GM23338 (cell line): ENCODE measurements at regions not wholly inside any gene's neighbourhood (a gene's known extent, or its start where the extent isn't known, plus 50 kb on each side); places are given as distances from the start of the nearest gene placed in this dataset.
A peak's percentile ranks its signal among the peaks of the same experiment; 100 is the strongest.

ENCODE experiments used
- ATAC-seq: fragments of 200-7000 bp; cut with Tn5 transposase; 3 replicates; pipeline ENCODE4 v1.9.1; 2020
- DNase-seq: peaks from one replicate; pipeline ENCODE4 v3.0.0-alpha.2; 2015; ENCODE audit warnings: low spot score
- H2AFZ ChIP-seq: fragments of 200-600 bp; sonication (generic); 2 replicates; pipeline ENCODE4 v1.8.0; 2016; ENCODE audit warnings: antibody characterized with exemption, mild to moderate bottlenecking, moderate library complexity
- H3F3A ChIP-seq: fragments of 200-600 bp; sonication (generic); replicated peaks from 2 replicates; pipeline ENCODE4 v1.8.0; 2017; ENCODE audit warnings: antibody characterized with exemption, mixed run types, low read depth
- H3K27ac ChIP-seq: fragments of 200-600 bp; sonication (generic); 2 replicates; pipeline ENCODE4 v1.6.1; 2016; ENCODE audit warnings: low read depth
- H3K27me3 ChIP-seq: fragments of 200-600 bp; sonication (generic); 2 replicates; pipeline ENCODE4 v1.8.0; 2016; ENCODE audit warnings: mild to moderate bottlenecking, mixed run types, moderate library complexity; ENCODE audit not compliant: insufficient read depth
- H3K36me3 ChIP-seq: fragments of 200-600 bp; sonication (generic); 2 replicates; pipeline ENCODE4 v1.8.0; 2016; ENCODE audit warnings: mild to moderate bottlenecking; ENCODE audit not compliant: insufficient read depth
- H3K4me1 ChIP-seq: fragments of 200-600 bp; sonication (generic); 2 replicates; pipeline ENCODE4 v1.8.0; 2016; ENCODE audit warnings: mild to moderate bottlenecking, moderate library complexity; ENCODE audit not compliant: insufficient read depth
- H3K4me2 ChIP-seq: fragments of 200-600 bp; sonication (generic); 2 replicates; pipeline ENCODE4 v1.7.1; 2017; ENCODE audit warnings: mixed run types
- H3K4me3 ChIP-seq: fragments of 200-600 bp; sonication (generic); 2 replicates; pipeline ENCODE4 v1.6.1; 2016; ENCODE audit warnings: mixed run types
- H3K79me2 ChIP-seq: fragments of 200-600 bp; sonication (generic); replicated peaks from 2 replicates; pipeline ENCODE4 v1.8.0; 2017; ENCODE audit warnings: mild to moderate bottlenecking; ENCODE audit not compliant: insufficient read depth
- H3K9me2 ChIP-seq: fragments of 200-600 bp; sonication (generic); 2 replicates; pipeline ENCODE4 v1.8.0; 2017; ENCODE audit not compliant: insufficient read depth
- H4K20me1 ChIP-seq: fragments of 200-600 bp; sonication (generic); replicated peaks from 2 replicates; pipeline ENCODE4 v1.8.0; 2017; ENCODE audit warnings: mild to moderate bottlenecking; ENCODE audit not compliant: insufficient read depth
- H3K27ac Mint-ChIP-seq: 2 replicates; pipeline ENCODE4 v1.8.0; 2020; ENCODE audit warnings: inconsistent platforms, mild to moderate bottlenecking, moderate library complexity, mixed read lengths
- H3K27me3 Mint-ChIP-seq: 3 replicates; pipeline ENCODE4 v1.8.0; 2022; ENCODE audit warnings: low read depth, mild to moderate bottlenecking, moderate library complexity, mixed read lengths, inconsistent platforms; ENCODE audit not compliant: insufficient read depth, poor library complexity
- H3K36me3 Mint-ChIP-seq: 3 replicates; pipeline ENCODE4 v1.8.0; 2021; ENCODE audit warnings: low read depth, mild to moderate bottlenecking, inconsistent platforms, moderate library complexity, mixed read lengths
- H3K4me1 Mint-ChIP-seq: 3 replicates; pipeline ENCODE4 v1.8.0; 2020; ENCODE audit warnings: mild to moderate bottlenecking, inconsistent platforms, mixed read lengths
- H3K4me3 Mint-ChIP-seq: 3 replicates; pipeline ENCODE4 v1.8.0; 2021; ENCODE audit warnings: moderate library complexity, mild to moderate bottlenecking, inconsistent platforms, mixed read lengths
- H3K9me3 Mint-ChIP-seq: 3 replicates; pipeline ENCODE4 v1.8.0; 2020; ENCODE audit warnings: moderate library complexity, mild to moderate bottlenecking, inconsistent platforms, mixed read lengths
- CREB1 ChIP-seq: fragments of 250-450 bp; sonication (Bioruptor Pico); IDR thresholded peaks from 2 replicates; pipeline ENCODE4 v1.5.0; 2020; ENCODE audit warnings: low read depth, mild to moderate bottlenecking, moderate library complexity
- EZH2 ChIP-seq: fragments of 200-600 bp; sonication (generic); IDR thresholded peaks from one replicate; pipeline ENCODE4 v1.8.0; 2017; ENCODE audit warnings: antibody characterized with exemption, mild to moderate bottlenecking, low read depth; ENCODE audit not compliant: unreplicated experiment
- EZH2phosphoT487 ChIP-seq: fragments of 200-600 bp; sonication (generic); IDR thresholded peaks from one replicate; pipeline ENCODE4 v1.8.1; 2018; ENCODE audit warnings: antibody characterized with exemption; ENCODE audit not compliant: unreplicated experiment
- JUNB ChIP-seq: IDR thresholded peaks from one replicate; pipeline ENCODE4 v1.6.1; 2016; ENCODE audit warnings: antibody characterized with exemption; ENCODE audit not compliant: unreplicated experiment
- STAT1 ChIP-seq: IDR thresholded peaks from one replicate; pipeline ENCODE4 v1.6.1; 2016; ENCODE audit warnings: antibody characterized with exemption; ENCODE audit not compliant: unreplicated experiment
- ZNF114 ChIP-seq: fragments of 250-450 bp; sonication (Bioruptor Pico); IDR thresholded peaks from 2 replicates; pipeline ENCODE4 v1.5.0; 2020; ENCODE audit warnings: mild to moderate bottlenecking, moderate library complexity
- ZNF331 ChIP-seq: fragments of 250-450 bp; sonication (Bioruptor Pico); IDR thresholded peaks from 2 replicates; pipeline ENCODE4 v1.5.0; 2020; ENCODE audit warnings: low read depth, mild to moderate bottlenecking, moderate library complexity
- TF ChIP-seq, protein P1 (sequence below): IDR thresholded peaks from one replicate; pipeline ENCODE4 v1.6.1; 2018; ENCODE audit warnings: antibody characterized with exemption; ENCODE audit not compliant: unreplicated experiment
- TF ChIP-seq, protein P2 (sequence below): IDR thresholded peaks from 2 replicates; pipeline ENCODE4 v1.6.1; 2016; ENCODE audit warnings: antibody characterized with exemption
- TF ChIP-seq, protein P3 (sequence below): fragments of 250-450 bp; sonication (Bioruptor Pico); IDR thresholded peaks from 2 replicates; pipeline ENCODE4 v1.5.0; 2020; ENCODE audit warnings: mild to moderate bottlenecking, moderate library complexity

DNA sequence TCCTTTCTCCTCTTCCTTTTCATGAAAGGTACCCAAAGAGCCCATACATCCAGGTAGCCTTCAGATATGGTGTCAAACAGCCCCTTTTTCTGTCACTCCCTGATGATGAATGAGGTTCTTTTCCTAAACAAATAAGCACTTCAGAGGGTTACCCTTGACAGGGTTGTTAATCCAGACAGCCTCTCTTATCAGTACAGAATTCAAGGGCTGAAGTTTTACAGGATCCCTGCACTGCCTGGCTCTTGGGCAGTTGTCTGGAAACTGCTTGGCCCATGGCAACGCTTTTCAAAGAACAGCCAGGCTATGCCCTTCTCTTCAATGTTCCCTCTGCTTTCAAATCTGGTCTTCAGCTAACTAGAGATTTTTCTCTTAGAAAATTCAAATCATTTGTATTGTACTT, 352.6 kb upstream of the FAM241A start (continued):
- TF ChIP-seq, protein P1, sequence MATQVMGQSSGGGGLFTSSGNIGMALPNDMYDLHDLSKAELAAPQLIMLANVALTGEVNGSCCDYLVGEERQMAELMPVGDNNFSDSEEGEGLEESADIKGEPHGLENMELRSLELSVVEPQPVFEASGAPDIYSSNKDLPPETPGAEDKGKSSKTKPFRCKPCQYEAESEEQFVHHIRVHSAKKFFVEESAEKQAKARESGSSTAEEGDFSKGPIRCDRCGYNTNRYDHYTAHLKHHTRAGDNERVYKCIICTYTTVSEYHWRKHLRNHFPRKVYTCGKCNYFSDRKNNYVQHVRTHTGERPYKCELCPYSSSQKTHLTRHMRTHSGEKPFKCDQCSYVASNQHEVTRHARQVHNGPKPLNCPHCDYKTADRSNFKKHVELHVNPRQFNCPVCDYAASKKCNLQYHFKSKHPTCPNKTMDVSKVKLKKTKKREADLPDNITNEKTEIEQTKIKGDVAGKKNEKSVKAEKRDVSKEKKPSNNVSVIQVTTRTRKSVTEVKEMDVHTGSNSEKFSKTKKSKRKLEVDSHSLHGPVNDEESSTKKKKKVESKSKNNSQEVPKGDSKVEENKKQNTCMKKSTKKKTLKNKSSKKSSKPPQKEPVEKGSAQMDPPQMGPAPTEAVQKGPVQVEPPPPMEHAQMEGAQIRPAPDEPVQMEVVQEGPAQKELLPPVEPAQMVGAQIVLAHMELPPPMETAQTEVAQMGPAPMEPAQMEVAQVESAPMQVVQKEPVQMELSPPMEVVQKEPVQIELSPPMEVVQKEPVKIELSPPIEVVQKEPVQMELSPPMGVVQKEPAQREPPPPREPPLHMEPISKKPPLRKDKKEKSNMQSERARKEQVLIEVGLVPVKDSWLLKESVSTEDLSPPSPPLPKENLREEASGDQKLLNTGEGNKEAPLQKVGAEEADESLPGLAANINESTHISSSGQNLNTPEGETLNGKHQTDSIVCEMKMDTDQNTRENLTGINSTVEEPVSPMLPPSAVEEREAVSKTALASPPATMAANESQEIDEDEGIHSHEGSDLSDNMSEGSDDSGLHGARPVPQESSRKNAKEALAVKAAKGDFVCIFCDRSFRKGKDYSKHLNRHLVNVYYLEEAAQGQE: no peak
- TF ChIP-seq EZH2phosphoT487 (no peak), ZNF114 (no peak), EZH2 (no peak), ZNF331 (CRISPR knock-in tag) (no peak), CREB1 (CRISPR knock-in tag) (no peak), JUNB (no peak), STAT1 (no peak)
- TF ChIP-seq, protein P2, sequence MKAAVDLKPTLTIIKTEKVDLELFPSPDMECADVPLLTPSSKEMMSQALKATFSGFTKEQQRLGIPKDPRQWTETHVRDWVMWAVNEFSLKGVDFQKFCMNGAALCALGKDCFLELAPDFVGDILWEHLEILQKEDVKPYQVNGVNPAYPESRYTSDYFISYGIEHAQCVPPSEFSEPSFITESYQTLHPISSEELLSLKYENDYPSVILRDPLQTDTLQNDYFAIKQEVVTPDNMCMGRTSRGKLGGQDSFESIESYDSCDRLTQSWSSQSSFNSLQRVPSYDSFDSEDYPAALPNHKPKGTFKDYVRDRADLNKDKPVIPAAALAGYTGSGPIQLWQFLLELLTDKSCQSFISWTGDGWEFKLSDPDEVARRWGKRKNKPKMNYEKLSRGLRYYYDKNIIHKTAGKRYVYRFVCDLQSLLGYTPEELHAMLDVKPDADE: no peak

DNA sequence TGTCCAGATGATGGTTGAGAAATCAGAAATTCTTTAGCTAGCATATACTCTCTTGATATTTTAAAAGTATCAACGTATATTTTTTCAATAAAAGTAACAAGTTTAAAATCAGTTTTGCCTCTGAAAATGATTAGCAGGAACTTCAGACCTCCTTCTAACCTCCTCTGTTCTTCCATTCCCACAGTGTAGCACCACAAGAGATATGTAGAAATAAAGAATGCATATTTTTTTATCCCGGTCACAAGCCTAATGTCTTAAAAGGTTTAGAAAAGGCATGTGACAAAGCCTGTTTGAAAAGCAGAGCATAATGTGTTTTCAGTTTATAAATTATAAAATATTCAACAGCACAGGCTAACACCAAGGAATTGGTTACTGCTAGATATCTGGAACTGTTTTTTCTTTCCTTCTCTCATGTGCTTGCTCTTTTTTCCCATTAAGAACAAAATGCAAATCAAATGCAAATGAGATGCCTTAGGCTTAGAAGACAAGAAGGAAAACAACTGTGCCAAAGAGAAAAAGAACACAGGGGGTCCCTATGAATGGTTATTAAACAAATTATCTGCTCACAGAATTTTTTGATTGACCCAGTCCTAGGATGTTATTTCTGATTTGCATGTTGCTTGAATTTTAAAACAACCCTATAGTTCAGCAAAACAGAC, 351.7 kb upstream of the FAM241A start:
- Histone ChIP-seq H3K4me2 (peak overlapping the region; percentile 46), H3K27ac (no peak overlapping the region), H3K36me3 (no peaks in the 10 kb centered on the region), H2AFZ (no peak overlapping the region), H3K79me2 (no peaks in the 10 kb centered on the region), H3K9me2 (no peaks in the 10 kb centered on the region), H3K27me3 (peaks cover 8% of the 10 kb centered on the region), H4K20me1 (no peaks in the 10 kb centered on the region), H3K4me1 (peaks cover 24% of the 10 kb centered on the region), H3F3A (no peaks in the 10 kb centered on the region), H3K4me3 (no peak overlapping the region)
- Mint-ChIP-seq H3K36me3 (no peaks in the 10 kb centered on the region), H3K4me1 (peaks cover 30% of the 10 kb centered on the region), H3K4me3 (0 out of 3 replicates have a peak overlapping the region, but pooled peaks have one; percentile 17), H3K9me3 (no peaks in the 10 kb centered on the region), H3K27ac (peak overlapping the region; percentile 52; the same call in 1 of the 2 replicates), H3K27me3 (peaks cover 2% of the 10 kb centered on the region)
- ATAC-seq (no peak), DNase-seq (peak; percentile 28)
- TF ChIP-seq JUNB: no peak
- TF ChIP-seq, protein P1: no peak
- no peak for TF ChIP-seq ZNF331 (CRISPR knock-in tag)
- TF ChIP-seq, protein P3, sequence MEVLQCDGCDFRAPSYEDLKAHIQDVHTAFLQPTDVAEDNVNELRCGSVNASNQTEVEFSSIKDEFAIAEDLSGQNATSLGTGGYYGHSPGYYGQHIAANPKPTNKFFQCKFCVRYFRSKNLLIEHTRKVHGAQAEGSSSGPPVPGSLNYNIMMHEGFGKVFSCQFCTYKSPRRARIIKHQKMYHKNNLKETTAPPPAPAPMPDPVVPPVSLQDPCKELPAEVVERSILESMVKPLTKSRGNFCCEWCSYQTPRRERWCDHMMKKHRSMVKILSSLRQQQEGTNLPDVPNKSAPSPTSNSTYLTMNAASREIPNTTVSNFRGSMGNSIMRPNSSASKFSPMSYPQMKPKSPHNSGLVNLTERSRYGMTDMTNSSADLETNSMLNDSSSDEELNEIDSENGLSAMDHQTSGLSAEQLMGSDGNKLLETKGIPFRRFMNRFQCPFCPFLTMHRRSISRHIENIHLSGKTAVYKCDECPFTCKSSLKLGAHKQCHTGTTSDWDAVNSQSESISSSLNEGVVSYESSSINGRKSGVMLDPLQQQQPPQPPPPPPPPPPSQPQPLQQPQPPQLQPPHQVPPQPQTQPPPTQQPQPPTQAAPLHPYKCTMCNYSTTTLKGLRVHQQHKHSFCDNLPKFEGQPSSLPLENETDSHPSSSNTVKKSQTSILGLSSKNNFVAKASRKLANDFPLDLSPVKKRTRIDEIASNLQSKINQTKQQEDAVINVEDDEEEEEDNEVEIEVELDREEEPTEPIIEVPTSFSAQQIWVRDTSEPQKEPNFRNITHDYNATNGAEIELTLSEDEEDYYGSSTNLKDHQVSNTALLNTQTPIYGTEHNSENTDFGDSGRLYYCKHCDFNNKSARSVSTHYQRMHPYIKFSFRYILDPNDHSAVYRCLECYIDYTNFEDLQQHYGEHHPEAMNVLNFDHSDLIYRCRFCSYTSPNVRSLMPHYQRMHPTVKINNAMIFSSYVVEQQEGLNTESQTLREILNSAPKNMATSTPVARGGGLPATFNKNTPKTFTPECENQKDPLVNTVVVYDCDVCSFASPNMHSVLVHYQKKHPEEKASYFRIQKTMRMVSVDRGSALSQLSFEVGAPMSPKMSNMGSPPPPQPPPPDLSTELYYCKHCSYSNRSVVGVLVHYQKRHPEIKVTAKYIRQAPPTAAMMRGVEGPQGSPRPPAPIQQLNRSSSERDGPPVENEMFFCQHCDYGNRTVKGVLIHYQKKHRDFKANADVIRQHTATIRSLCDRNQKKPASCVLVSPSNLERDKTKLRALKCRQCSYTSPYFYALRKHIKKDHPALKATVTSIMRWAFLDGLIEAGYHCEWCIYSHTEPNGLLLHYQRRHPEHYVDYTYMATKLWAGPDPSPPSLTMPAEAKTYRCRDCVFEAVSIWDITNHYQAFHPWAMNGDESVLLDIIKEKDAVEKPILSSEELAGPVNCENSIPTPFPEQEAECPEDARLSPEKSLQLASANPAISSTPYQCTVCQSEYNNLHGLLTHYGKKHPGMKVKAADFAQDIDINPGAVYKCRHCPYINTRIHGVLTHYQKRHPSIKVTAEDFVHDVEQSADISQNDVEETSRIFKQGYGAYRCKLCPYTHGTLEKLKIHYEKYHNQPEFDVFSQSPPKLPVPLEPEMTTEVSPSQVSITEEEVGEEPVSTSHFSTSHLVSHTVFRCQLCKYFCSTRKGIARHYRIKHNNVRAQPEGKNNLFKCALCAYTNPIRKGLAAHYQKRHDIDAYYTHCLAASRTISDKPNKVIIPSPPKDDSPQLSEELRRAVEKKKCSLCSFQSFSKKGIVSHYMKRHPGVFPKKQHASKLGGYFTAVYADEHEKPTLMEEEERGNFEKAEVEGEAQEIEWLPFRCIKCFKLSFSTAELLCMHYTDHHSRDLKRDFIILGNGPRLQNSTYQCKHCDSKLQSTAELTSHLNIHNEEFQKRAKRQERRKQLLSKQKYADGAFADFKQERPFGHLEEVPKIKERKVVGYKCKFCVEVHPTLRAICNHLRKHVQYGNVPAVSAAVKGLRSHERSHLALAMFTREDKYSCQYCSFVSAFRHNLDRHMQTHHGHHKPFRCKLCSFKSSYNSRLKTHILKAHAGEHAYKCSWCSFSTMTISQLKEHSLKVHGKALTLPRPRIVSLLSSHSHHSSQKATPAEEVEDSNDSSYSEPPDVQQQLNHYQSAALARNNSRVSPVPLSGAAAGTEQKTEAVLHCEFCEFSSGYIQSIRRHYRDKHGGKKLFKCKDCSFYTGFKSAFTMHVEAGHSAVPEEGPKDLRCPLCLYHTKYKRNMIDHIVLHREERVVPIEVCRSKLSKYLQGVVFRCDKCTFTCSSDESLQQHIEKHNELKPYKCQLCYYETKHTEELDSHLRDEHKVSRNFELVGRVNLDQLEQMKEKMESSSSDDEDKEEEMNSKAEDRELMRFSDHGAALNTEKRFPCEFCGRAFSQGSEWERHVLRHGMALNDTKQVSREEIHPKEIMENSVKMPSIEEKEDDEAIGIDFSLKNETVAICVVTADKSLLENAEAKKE (CRISPR knock-in tag): no peak
